ENCODE measurements at regions not wholly inside any gene's neighbourhood (a gene's known extent, or its start where the extent isn't known, plus 50 kb on each side); places are given as distances from the start of the nearest gene placed in this dataset.

- no peak for TF ChIP-seq POLR2A (IDR thresholded peaks at IDR 0.05)
- TF ChIP-seq CTCF (IDR thresholded peaks at IDR 0.05): no peak
Observed at GRCh38 chr7:142440219-142440905, 182.5 kb upstream of the PRSS58 start.

Measured in tibial nerve (tissue), 3 donors.